ENCODE measurements at regions not wholly inside any gene's neighbourhood (a gene's known extent, or its start where the extent isn't known, plus 50 kb on each side); places are given as distances from the start of the nearest gene placed in this dataset.

- TF ChIP-seq, protein P1, sequence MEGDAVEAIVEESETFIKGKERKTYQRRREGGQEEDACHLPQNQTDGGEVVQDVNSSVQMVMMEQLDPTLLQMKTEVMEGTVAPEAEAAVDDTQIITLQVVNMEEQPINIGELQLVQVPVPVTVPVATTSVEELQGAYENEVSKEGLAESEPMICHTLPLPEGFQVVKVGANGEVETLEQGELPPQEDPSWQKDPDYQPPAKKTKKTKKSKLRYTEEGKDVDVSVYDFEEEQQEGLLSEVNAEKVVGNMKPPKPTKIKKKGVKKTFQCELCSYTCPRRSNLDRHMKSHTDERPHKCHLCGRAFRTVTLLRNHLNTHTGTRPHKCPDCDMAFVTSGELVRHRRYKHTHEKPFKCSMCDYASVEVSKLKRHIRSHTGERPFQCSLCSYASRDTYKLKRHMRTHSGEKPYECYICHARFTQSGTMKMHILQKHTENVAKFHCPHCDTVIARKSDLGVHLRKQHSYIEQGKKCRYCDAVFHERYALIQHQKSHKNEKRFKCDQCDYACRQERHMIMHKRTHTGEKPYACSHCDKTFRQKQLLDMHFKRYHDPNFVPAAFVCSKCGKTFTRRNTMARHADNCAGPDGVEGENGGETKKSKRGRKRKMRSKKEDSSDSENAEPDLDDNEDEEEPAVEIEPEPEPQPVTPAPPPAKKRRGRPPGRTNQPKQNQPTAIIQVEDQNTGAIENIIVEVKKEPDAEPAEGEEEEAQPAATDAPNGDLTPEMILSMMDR (IDR thresholded peaks at IDR 0.05): no peak
- no peak for TF ChIP-seq POLR2A (IDR thresholded peaks at IDR 0.05)
Observed at GRCh38 chr10:130495116-130495862, 359.1 kb downstream of the GLRX3 start.
